AG04449 (cell line): ENCODE measurements at regions not wholly inside any gene's neighbourhood (a gene's known extent, or its start where the extent isn't known, plus 50 kb on each side); places are given as distances from the start of the nearest gene placed in this dataset.

ENCODE experiments used
- CTCF ChIA-PET: fragments of 350-600 bp; formaldehyde crosslinking; extraction: SDS; loops from one replicate; lab custom pipeline; 2021; ENCODE audit warnings: antibody characterized with exemption; lab: Yijun Ruan, JAX
- POLR2A ChIA-PET: fragments of 400-600, 350-600 bp; formaldehyde crosslinking; extraction: SDS; loops from one replicate; lab custom pipeline; 2020; ENCODE audit warnings: antibody characterized with exemption, inconsistent platforms; lab: Yijun Ruan, JAX
- DNase-seq: peaks from one replicate; pipeline ENCODE4 v3.0.0-alpha.2; 2010; ENCODE audit warnings: low read depth, low spot score
- H3K4me3 ChIP-seq: 2 replicates; pipeline ENCODE4 v1.5.1; 2011; ENCODE audit warnings: low read depth, mild to moderate bottlenecking, control low read depth, low read length
- CTCF ChIP-seq: IDR thresholded peaks from one replicate; pipeline ENCODE4 v1.5.1; 2011; ENCODE audit warnings: mild to moderate bottlenecking, moderate library complexity, low read length, control low read depth, inconsistent platforms; ENCODE audit not compliant: insufficient read depth; ENCODE audit errors: missing control alignments

- CTCF ChIA-PET = no interaction called here
- no peak for DNase-seq
Measured at GRCh38 chr5:67405101-67405364, 208.4 kb upstream of the CD180 start.

GRCh38 chr5:67404256-67405100 is 207.9 kb upstream of the CD180 start:
- CTCF ChIA-PET = no interaction called here
- peak; percentile 50 for DNase-seq
- no peak overlapping the region for H3K4me3 ChIP-seq
- TF ChIP-seq CTCF = no peak
- POLR2A ChIA-PET = no interaction called here

More at GRCh38 chr5:67405101-67405364, 208.4 kb upstream of the CD180 start:
- no peak overlapping the region for H3K4me3 ChIP-seq
- POLR2A ChIA-PET = no interaction called here
- no peak for TF ChIP-seq CTCF

- DNase-seq = no peak
- TF ChIP-seq CTCF = no peak
- ChIA-PET CTCF (no interaction called here), POLR2A (no interaction called here)
- no peak overlapping the region for H3K4me3 ChIP-seq
Measured at GRCh38 chr5:67402526-67402925, 205.9 kb upstream of the CD180 start.

- no peak for TF ChIP-seq CTCF
- ChIA-PET CTCF (interaction anchor here (0.9 kb wide), 1 partner anchor 851 kb away, joined by 4 read pairs; no protein-coding TSS in a partner anchor), POLR2A (no interaction called here)
- H3K4me3 ChIP-seq = no peak overlapping the region
- no peak for DNase-seq
Measured at GRCh38 chr5:67401172-67401571, 204.6 kb upstream of the CD180 start.

GRCh38 chr5:67400752-67401151 is 204.2 kb upstream of the CD180 start:
- no peak for TF ChIP-seq CTCF
- POLR2A ChIA-PET = no interaction called here
- no peak overlapping the region for H3K4me3 ChIP-seq
- CTCF ChIA-PET = no interaction called here
- no peak for DNase-seq

- CTCF ChIA-PET = interaction anchor here (1.0 kb wide), 1 partner anchor 150 kb away, joined by 6 read pairs; no protein-coding TSS in a partner anchor
- no peak overlapping the region for H3K4me3 ChIP-seq
- TF ChIP-seq CTCF = no peak
- no peak for DNase-seq
- POLR2A ChIA-PET = no interaction called here
Measured at GRCh38 chr5:67395790-67396418, 199.3 kb upstream of the CD180 start.
